HG03565 (cell line): ENCODE measurements at regions not wholly inside any gene's neighbourhood (a gene's known extent, or its start where the extent isn't known, plus 50 kb on each side); places are given as distances from the start of the nearest gene placed in this dataset.

ENCODE experiments used
- ATAC-seq: cut with Tn5 transposase; IDR thresholded peaks from one replicate; pipeline ENCODE4 v1.9.1; 2021; ENCODE audit warnings: mild to moderate bottlenecking, moderate library complexity; ENCODE audit not compliant: unreplicated experiment

GRCh38 chr2:74063486-74063885 lies 78.8 kb downstream of the TET3 start:
- no peak for ATAC-seq

- no peak for ATAC-seq
These were observed 80.7 kb downstream of the TET3 start for GRCh38 chr2:74065456-74065855.

DNA sequence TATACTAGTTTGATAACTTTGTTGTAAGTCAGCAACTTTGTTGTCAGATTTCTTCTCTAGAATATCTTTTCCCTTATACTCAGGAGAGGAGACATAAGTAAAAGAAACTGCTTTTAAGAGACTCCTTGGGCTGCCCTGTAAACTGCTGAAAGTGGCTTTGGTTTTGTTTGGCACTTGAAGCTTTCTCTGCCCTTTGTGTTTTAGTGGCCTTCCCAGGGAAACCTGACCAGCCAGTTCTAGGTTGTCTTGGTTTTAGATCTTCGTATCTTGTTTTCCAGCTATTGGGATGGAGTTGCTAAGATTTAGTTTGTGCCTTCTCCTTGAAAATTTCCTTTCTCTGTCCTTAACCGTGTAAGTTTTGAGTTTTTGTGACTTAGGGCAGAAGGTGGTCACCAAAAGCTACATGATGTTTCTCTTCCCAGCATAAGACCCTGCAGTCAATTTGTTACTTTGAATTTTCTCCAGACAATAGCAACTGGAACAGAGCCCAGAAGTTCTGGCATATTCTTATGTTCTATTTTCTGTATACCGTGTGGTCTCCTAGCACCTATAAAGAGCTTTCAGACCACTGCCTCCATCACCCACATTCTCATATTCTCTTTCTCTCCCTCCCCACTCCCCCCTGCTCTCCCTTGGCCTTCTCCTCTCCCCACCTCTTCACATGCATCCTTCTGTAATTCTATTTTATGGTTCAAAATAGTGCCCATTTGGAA lies 81.1 kb downstream of the BOLA3 start:
- ATAC-seq = no peak

GRCh38 chr2:74067221-74067747 lies 80.4 kb downstream of the BOLA3 start:
- ATAC-seq = no peak

- ATAC-seq = no peak
These were observed 76.7 kb downstream of the BOLA3 start for GRCh38 chr2:74070991-74071390.

GRCh38 chr2:74071426-74071825 lies 76.3 kb downstream of the BOLA3 start:
- ATAC-seq = no peak

- ATAC-seq = no peak
These were observed 75.1 kb downstream of the BOLA3 start for GRCh38 chr2:74072565-74072964.

- ATAC-seq = no peak
These were observed 73.2 kb downstream of the BOLA3 start for GRCh38 chr2:74074487-74074886.

DNA sequence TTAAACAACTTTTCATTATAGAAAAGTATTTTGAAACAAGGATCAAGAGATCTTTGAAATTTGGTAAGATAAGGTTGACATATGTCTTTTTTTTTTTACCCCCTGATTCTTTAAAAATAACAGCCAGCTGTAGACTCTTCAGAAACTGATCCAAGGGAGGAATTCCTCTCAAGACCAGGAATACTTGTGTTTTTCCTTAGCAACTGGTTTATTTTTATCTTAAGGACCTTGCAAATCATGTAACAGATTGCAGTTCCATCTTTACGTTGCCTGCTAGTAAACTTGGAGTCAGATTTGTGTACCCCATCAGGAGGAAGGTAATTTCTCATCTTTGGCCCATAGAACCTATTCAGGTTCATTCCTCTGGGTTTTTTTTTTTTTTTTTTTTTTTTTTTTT lies 71.6 kb downstream of the BOLA3 start:
- no peak for ATAC-seq

DNA sequence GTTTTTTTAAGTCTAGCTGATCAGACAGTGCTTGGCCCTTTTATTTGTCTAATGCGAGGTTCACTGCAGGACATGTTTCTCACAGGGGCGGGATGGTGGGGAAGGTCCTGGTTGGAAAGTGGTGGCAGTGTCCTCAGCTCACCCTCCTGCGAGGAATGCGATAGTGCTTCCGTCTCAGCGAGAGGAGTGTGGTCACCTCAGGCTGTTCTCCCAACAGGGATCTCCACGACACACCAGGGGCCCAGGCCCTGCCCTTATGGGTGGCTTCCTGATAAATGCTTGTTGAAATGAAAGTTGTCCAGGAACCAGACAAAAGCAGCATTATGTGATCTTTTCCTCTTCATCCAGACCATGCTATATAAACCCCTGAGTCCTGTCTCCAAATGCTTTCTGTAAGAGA lies 70.1 kb downstream of the BOLA3 start:
- no peak for ATAC-seq

DNA sequence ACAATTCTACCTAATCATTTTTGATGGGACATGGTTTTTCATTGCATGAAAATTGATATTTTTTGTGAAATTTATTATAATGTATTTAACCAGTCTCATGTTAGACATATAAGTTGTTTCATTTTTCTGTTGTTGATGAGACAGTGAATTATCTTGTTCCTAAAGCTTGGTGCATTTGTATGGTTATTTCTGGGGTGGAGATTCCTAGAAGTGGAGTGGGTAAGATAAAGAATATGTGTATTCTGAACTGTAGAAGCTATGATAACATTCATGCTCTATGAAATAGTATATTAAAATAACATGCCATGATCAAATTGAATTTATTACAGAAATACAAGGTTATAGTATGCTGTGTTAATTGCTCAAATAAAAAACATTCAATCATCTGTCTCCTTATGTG lies 69.2 kb downstream of the BOLA3 start:
- no peak for ATAC-seq

DNA sequence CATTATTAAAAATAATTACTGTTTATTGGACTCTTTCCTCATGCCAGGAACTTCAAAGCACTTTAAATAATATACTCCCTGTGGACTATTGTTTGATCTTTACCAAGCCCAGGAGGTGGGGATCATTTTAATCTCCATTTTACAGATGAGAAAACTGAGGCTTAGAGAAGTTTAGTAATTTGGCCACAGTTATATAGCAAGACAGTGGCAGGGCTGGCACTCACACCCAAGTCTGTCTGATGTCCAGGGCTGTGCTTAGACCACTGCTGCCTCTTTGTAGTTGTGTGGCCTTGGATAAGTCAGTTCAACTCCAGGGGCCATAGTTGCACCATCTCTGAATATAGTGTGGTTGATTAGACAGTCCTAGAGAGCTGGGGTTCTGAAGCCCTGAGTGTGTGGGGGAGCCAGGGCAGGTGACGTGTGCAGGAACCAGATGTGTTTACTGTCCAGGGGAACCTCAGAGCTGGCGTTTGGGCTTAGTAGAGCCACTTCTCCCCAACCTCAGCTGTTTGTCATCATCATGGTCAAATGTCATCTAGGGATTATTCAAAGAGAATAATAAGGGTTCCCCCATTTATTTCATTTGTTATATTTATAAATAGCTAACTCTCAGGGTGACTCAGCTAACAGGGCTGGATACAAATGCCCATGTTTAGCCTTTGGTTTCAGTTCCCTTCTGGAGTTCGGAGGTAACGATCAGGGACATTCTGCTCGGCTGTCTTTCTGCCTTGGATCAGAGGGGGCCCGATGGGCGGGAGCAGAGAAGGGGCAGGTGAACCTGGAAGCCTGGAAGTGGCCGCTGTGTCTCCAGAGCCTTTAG lies 68.0 kb downstream of the BOLA3 start:
- peak; percentile 70 for ATAC-seq

GRCh38 chr2:74080346-74080745 lies 67.4 kb downstream of the BOLA3 start:
- peak; percentile 13 for ATAC-seq

GRCh38 chr2:74081030-74081762 lies 66.5 kb downstream of the BOLA3 start:
- ATAC-seq = no peak

DNA sequence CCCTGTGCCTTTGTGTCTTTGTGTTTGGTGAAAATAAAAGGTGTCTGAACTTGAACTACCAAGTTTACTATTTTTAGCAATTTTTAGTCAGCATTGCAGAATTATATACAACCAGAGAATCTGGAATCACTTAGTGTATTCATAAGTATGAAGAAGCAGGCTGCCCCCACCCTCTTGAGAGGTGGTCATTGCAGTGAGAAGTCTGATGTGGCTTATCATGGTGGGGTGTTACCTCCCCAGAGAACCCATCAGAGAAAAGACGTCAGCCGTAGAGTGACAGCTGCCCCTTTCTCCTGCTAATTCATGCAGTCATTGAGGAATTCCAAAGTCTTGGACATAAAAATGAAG lies 66.0 kb downstream of the BOLA3 start:
- no peak for ATAC-seq

DNA sequence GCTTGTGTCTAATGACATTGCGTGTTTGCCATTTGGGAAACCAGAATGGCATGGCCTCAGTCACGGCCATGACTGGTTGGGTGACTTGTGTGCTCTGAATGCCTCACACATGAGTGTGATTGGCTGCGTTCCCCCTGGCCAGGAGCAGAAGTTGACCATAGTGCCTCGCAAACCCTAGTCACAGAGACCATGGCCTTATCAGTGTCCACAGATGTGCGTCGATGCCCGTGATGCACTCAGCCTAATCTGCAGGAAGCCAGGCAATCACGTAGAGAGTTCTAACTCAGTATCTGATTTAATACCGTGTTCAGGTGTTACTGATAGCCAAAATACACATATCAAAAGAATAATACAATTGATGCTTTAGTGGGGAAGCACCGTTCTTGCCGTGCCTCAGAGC lies 64.0 kb downstream of the BOLA3 start:
- ATAC-seq = no peak
